Stimulated activated CD4-positive, alpha-beta T cell treated with anti-CD3 and anti-CD28 coated beads, Interleukin-1b, Interleukin-23, amount 100 ng/mL, for 24 hours (primary cell): ENCODE measurements at regions not wholly inside any gene's neighbourhood (a gene's known extent, or its start where the extent isn't known, plus 50 kb on each side); places are given as distances from the start of the nearest gene placed in this dataset.

Experiments used
- DNase-seq, 4 experiments: peaks; one replicate each; pipeline ENCODE4 v3.0.0-alpha.2; 2020; ENCODE audit warnings: low read depth in 4 of 4, low spot score in 1 of 4

GRCh38 chr1:243917177-243917862, 67.3 kb upstream of the AKT3 start:
- no peak for DNase-seq

GRCh38 chr1:243916160-243916559, 66.1 kb upstream of the AKT3 start:
- DNase-seq: no peak

- no peak for DNase-seq
Observed at GRCh38 chr1:243912347-243912746, 62.3 kb upstream of the AKT3 start.

- DNase-seq: no peak
Observed at GRCh38 chr1:243910607-243911006, 60.6 kb upstream of the AKT3 start.

- no peak for DNase-seq
Observed at GRCh38 chr1:243903895-243904294, 53.9 kb upstream of the AKT3 start.

GRCh38 chr1:243903041-243903440, 53.0 kb upstream of the AKT3 start:
- no peak for DNase-seq

GRCh38 chr1:243902100-243902499, 52.1 kb upstream of the AKT3 start:
- DNase-seq: no peak
